SK-N-SH treated with all-trans-retinoic acid at 6 μM for 48 hours (cell line): ENCODE measurements at regions not wholly inside any gene's neighbourhood (a gene's known extent, or its start where the extent isn't known, plus 50 kb on each side); places are given as distances from the start of the nearest gene placed in this dataset.

Source experiments
- ATAC-seq: fragments of 200-7000 bp; cut with Tn5 transposase; 3 replicates; pipeline ENCODE4 v1.9.1; 2020; ENCODE audit warnings: mild to moderate bottlenecking, moderate library complexity
- ARNTL ChIP-seq: fragments of 450-650 bp; formaldehyde crosslinking; IDR thresholded peaks from 2 replicates; pipeline ENCODE4 v1.5.0; 2020; ENCODE audit warnings: low read depth, mild to moderate bottlenecking, moderate library complexity, borderline replicate concordance
- BACH2 ChIP-seq: fragments of 250-450 bp; sonication (Bioruptor Pico); IDR thresholded peaks from 2 replicates; pipeline ENCODE4 v1.9.0; 2021; ENCODE audit warnings: mild to moderate bottlenecking, borderline replicate concordance
- ESRRG ChIP-seq: fragments of 250-450 bp; sonication (Bioruptor Pico); IDR thresholded peaks from 2 replicates; pipeline ENCODE4 v1.6.1; 2021; ENCODE audit warnings: mild to moderate bottlenecking
- ISL1 ChIP-seq: fragments of 250-450 bp; sonication (Bioruptor Pico); IDR thresholded peaks from 2 replicates; pipeline ENCODE4 v2.1.2; 2022; ENCODE audit warnings: mild to moderate bottlenecking, moderate library complexity
- OSR1 ChIP-seq: fragments of 250-450 bp; sonication (Bioruptor Pico); IDR thresholded peaks from 2 replicates; pipeline ENCODE4 v1.8.0; 2022; ENCODE audit warnings: moderate library complexity, mild to moderate bottlenecking, inconsistent platforms
- PPARA ChIP-seq: fragments of 250-450 bp; sonication (Bioruptor Pico); IDR thresholded peaks from 2 replicates; pipeline ENCODE4 v1.5.0; 2020; ENCODE audit warnings: mild to moderate bottlenecking, borderline replicate concordance
- RARB ChIP-seq: fragments of 250-450 bp; sonication (Bioruptor Pico); IDR thresholded peaks from 2 replicates; pipeline ENCODE4 v1.8.0; 2021; ENCODE audit warnings: mild to moderate bottlenecking, moderate library complexity
- SNAI2 ChIP-seq: fragments of 250-450 bp; sonication (Bioruptor Pico); IDR thresholded peaks from 2 replicates; pipeline ENCODE4 v1.5.0; 2020; ENCODE audit warnings: mild to moderate bottlenecking, moderate library complexity
- ZC3H10 ChIP-seq: fragments of 250-450 bp; sonication (Bioruptor Pico); IDR thresholded peaks from 2 replicates; pipeline ENCODE4 v1.5.1; 2021; ENCODE audit warnings: mild to moderate bottlenecking, moderate library complexity
- ZFP3 ChIP-seq: fragments of 250-450 bp; sonication (Bioruptor Pico); IDR thresholded peaks from 2 replicates; pipeline ENCODE4 v1.5.0; 2020; ENCODE audit warnings: mild to moderate bottlenecking, moderate library complexity
- ZFP30 ChIP-seq: fragments of 450-650 bp; formaldehyde crosslinking; IDR thresholded peaks from 2 replicates; pipeline ENCODE4 v1.5.0; 2022; ENCODE audit warnings: mild to moderate bottlenecking, moderate library complexity
- ZNF565 ChIP-seq: fragments of 450-650 bp; formaldehyde crosslinking; conservative IDR thresholded peaks from 2 replicates; pipeline ENCODE4 v1.5.0; 2020; ENCODE audit warnings: low read depth, mild to moderate bottlenecking, moderate library complexity
- ZNF70 ChIP-seq: fragments of 450-650 bp; formaldehyde crosslinking; IDR thresholded peaks from 2 replicates; pipeline ENCODE4 v1.5.0; 2020; ENCODE audit warnings: mild to moderate bottlenecking, moderate library complexity
- ZNF8 ChIP-seq: fragments of 450-650 bp; formaldehyde crosslinking; IDR thresholded peaks from 2 replicates; pipeline ENCODE4 v1.5.0; 2020; ENCODE audit warnings: mild to moderate bottlenecking, moderate library complexity
- TF ChIP-seq, protein P1 (sequence below): fragments of 250-450 bp; sonication (Bioruptor Pico); IDR thresholded peaks from 2 replicates; pipeline ENCODE4 v1.8.0; 2020; ENCODE audit warnings: mild to moderate bottlenecking, moderate library complexity, borderline replicate concordance
- TF ChIP-seq, protein P2 (sequence below): fragments of 250-450 bp; sonication (Bioruptor Pico); IDR thresholded peaks from 2 replicates; pipeline ENCODE4 v1.8.0; 2021; ENCODE audit warnings: low read depth, mild to moderate bottlenecking, moderate library complexity, borderline replicate concordance
- TF ChIP-seq, protein P3 (sequence below): fragments of 250-450 bp; sonication (Bioruptor Pico); IDR thresholded peaks from 2 replicates; pipeline ENCODE4 v1.5.1; 2020; ENCODE audit warnings: low read depth, mild to moderate bottlenecking, moderate library complexity

DNA sequence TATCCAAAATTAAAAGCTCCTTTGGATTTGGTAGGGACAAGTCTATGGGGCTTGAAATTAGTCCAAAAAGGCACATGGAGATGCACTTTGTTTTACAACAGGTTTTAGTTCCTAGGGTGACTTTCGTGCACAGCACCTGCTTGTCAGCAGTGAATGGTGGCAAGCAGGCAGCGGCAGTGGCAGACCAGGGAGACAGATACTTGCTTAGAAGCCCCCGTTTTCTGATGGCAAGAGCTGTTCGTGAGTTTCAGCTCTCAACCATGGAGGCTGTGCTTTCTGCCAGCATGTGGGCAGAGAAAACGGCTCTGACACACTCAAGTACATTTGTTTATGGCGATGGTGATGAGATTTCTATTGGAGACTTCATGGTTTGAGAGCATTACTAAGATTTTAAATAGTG lies 61.7 kb upstream of the SHH start (continued):
- TF ChIP-seq, protein P1, sequence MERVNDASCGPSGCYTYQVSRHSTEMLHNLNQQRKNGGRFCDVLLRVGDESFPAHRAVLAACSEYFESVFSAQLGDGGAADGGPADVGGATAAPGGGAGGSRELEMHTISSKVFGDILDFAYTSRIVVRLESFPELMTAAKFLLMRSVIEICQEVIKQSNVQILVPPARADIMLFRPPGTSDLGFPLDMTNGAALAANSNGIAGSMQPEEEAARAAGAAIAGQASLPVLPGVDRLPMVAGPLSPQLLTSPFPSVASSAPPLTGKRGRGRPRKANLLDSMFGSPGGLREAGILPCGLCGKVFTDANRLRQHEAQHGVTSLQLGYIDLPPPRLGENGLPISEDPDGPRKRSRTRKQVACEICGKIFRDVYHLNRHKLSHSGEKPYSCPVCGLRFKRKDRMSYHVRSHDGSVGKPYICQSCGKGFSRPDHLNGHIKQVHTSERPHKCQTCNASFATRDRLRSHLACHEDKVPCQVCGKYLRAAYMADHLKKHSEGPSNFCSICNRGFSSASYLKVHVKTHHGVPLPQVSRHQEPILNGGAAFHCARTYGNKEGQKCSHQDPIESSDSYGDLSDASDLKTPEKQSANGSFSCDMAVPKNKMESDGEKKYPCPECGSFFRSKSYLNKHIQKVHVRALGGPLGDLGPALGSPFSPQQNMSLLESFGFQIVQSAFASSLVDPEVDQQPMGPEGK: no peak

DNA sequence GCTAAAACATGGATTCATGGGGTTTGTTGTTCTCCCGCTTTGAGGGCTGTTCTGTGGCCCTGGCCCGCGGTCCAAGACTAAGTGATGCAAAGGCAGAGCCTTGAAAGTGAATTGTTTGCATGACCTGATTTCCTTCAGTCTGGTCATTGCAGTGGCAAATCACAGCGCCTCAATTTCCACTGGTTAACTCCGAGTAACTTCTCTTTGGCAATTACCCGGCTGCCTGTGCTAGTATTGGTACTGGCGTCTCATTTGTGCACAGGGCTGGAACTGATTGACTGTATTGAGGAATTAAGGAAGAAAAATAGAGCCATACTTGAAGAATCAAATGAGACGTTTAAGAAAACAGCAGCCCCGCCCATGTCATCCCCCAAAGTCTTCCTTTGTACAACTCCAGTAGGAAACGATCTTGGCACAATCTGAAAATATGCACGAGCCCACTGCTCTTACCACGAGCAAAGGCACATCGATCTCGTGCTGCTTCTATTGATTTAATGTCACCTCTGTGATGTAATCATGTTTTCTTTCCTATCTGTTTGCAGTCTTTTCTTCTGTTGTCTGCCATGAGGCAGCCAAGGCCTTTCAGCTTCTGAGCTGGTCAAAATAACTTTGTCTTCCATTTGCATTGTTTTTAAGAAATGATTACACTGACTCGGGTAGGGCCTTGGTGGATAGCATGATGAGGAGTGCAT lies 60.6 kb upstream of the SHH start:
- ATAC-seq: no peak

DNA sequence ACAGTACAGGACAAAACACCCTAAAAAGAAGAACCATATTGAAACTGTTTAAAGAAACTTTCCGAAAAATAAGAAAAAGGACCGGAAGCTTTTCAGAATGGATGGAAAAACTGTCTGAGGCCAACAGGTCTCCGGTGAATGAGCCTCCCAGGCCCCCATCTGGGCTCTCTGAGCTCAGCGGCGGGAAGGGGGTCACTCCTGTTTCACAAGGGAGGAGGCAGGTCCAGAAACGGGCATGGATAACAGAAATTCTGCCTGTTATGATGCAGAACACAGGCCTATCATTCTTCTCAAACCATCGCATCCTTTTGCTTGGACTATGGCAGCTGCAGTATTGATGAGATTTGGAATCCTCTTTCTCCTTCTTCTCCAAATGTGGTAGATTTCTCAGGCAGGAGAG lies 58.9 kb upstream of the SHH start:
- TF ChIP-seq PPARA (CRISPR knock-in tag) (no peak), BACH2 (CRISPR knock-in tag) (no peak), ZC3H10 (CRISPR knock-in tag) (no peak), ESRRG (no peak), ARNTL (CRISPR knock-in tag) (no peak)
- TF ChIP-seq, protein P2, sequence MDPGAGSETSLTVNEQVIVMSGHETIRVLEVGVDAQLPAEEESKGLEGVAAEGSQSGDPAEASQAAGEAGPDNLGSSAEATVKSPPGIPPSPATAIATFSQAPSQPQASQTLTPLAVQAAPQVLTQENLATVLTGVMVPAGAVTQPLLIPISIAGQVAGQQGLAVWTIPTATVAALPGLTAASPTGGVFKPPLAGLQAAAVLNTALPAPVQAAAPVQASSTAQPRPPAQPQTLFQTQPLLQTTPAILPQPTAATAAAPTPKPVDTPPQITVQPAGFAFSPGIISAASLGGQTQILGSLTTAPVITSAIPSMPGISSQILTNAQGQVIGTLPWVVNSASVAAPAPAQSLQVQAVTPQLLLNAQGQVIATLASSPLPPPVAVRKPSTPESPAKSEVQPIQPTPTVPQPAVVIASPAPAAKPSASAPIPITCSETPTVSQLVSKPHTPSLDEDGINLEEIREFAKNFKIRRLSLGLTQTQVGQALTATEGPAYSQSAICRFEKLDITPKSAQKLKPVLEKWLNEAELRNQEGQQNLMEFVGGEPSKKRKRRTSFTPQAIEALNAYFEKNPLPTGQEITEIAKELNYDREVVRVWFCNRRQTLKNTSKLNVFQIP: no peak
- TF ChIP-seq, protein P3, sequence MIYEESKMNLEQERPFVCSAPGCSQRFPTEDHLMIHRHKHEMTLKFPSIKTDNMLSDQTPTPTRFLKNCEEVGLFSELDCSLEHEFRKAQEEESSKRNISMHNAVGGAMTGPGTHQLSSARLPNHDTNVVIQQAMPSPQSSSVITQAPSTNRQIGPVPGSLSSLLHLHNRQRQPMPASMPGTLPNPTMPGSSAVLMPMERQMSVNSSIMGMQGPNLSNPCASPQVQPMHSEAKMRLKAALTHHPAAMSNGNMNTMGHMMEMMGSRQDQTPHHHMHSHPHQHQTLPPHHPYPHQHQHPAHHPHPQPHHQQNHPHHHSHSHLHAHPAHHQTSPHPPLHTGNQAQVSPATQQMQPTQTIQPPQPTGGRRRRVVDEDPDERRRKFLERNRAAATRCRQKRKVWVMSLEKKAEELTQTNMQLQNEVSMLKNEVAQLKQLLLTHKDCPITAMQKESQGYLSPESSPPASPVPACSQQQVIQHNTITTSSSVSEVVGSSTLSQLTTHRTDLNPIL (CRISPR knock-in tag): no peak
- no peak for ATAC-seq

More for the DNA sequence above, 60.6 kb upstream of the SHH start:
- no peak for TF ChIP-seq ZC3H10 (CRISPR knock-in tag)
- TF ChIP-seq SNAI2 (CRISPR knock-in tag): no peak
- TF ChIP-seq, protein P3 (CRISPR knock-in tag): no peak
- no peak for TF ChIP-seq ZNF565 (CRISPR knock-in tag)
- no peak for TF ChIP-seq PPARA (CRISPR knock-in tag)
- TF ChIP-seq ISL1 (CRISPR knock-in tag): no peak
- no peak for TF ChIP-seq OSR1 (CRISPR knock-in tag)
- no peak for TF ChIP-seq ZFP30 (CRISPR knock-in tag)
- no peak for TF ChIP-seq RARB (CRISPR knock-in tag)
- TF ChIP-seq ESRRG: no peak
- no peak for TF ChIP-seq ZNF70
- TF ChIP-seq, protein P2: no peak

DNA sequence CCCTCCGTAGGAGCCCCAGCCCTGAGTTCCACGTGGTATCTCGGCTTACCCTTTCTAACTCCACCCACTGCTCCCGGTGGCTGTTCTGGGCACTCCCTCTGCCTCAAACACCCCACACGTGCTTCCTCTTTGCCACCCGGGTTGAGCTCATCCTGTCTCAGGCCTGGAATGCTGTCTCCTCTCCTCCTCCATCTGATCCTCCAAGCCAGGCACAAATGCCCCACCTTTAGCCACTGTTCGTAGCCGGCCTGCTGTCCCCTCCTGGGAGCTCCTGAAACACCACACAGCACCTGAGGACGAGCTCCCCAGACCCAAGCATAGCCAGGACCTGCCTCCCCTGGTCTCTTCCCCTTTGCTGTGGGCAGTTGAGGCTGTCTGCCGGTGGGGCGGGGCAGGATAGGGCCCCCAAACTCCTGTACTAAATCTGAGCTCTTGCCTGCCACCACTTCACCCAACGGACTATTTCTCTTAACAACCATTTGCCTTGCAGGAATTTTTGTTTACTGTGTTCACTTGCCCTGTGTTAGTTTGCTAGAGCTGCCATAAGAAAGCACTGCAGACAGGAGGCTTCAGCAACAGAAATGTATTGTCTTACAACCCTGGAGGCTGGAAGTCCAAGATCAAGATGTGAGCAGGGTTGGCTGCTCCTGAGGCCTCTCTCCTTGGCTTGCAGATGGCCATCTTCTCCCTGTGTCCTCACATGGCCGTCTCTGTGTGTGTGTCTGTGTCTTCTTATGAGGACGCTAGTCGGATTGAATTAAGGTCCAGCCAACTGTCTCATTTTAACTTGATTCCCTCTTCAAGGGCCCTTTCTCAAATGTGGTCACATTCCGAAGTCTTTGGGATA lies 58.3 kb upstream of the SHH start:
- no peak for ATAC-seq

DNA sequence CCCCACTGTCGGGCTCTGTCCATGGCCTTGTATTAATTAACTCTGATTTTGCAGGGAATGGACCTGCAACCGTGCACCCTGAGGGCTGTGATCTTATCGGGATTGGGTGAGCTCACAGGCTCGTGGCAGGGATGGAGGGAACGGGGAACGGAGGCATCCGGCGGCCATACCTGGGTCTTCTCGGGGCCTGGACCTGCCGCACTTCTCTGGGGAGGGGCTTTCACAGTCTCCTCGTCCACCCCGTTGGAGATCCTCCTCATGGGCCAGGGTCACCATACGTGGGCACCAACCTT lies 57.5 kb upstream of the SHH start:
- TF ChIP-seq ISL1 (CRISPR knock-in tag) (no peak), ZNF8 (CRISPR knock-in tag) (no peak)
- no peak for ATAC-seq

More for the DNA sequence above, 58.3 kb upstream of the SHH start:
- TF ChIP-seq ZFP30 (CRISPR knock-in tag) (no peak), ARNTL (CRISPR knock-in tag) (no peak), SNAI2 (CRISPR knock-in tag) (no peak), ZFP3 (CRISPR knock-in tag) (no peak), RARB (CRISPR knock-in tag) (no peak)
